ENCODE measurements at regions not wholly inside any gene's neighbourhood (a gene's known extent, or its start where the extent isn't known, plus 50 kb on each side); places are given as distances from the start of the nearest gene placed in this dataset.
"Not testable (repeated sequence)": the region's sequence is repeated elsewhere in the genome, so short reads cannot be mapped to it uniquely, and the experiment has no call there.

DNA sequence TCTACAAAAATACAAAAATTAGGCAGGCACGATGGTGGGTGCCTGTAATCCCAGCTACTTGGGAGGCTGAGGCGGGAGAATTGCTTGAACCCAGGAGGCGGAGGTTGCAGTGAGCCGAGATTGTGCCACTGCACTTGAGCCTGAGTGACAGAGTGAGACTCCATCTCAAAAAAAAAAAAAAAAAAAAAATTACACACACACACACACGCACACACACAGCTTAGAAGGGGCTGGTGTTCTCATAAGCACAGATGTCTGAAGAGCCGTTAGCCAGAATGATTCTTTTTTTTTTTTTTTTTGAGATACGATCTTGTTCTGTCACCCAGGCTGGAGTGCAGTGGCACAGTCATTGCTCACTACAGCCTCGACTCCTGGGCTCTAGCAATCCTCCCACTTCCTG is 119.3 kb upstream of the ALDH3B2 start:
- TF ChIP-seq EZH2 (IDR thresholded peaks at IDR 0.05; ENCODE audit: borderline replicate concordance, insufficient read depth, low read depth, low read length, poor library complexity, severe bottlenecking) = not testable (repeated sequence)
- TF ChIP-seq, protein P1, sequence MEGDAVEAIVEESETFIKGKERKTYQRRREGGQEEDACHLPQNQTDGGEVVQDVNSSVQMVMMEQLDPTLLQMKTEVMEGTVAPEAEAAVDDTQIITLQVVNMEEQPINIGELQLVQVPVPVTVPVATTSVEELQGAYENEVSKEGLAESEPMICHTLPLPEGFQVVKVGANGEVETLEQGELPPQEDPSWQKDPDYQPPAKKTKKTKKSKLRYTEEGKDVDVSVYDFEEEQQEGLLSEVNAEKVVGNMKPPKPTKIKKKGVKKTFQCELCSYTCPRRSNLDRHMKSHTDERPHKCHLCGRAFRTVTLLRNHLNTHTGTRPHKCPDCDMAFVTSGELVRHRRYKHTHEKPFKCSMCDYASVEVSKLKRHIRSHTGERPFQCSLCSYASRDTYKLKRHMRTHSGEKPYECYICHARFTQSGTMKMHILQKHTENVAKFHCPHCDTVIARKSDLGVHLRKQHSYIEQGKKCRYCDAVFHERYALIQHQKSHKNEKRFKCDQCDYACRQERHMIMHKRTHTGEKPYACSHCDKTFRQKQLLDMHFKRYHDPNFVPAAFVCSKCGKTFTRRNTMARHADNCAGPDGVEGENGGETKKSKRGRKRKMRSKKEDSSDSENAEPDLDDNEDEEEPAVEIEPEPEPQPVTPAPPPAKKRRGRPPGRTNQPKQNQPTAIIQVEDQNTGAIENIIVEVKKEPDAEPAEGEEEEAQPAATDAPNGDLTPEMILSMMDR (IDR thresholded peaks at IDR 0.05) = not testable (repeated sequence)
